ENCODE measurements at regions not wholly inside any gene's neighbourhood (a gene's known extent, or its start where the extent isn't known, plus 50 kb on each side); places are given as distances from the start of the nearest gene placed in this dataset.
"Not testable (repeated sequence)": the region's sequence is repeated elsewhere in the genome, so short reads cannot be mapped to it uniquely, and the experiment has no call there.

GRCh38 chr2:87254562-87254961 is 232.9 kb upstream of the PLGLB1 start:
- not testable (repeated sequence) for H3K36me3 Mint-ChIP-seq (ENCODE audit: low read depth); DNase-seq (ENCODE audit: low read depth, low spot score); H3K4me1 Mint-ChIP-seq; H3K27me3 Mint-ChIP-seq (ENCODE audit: low read depth); H3K27ac Mint-ChIP-seq (ENCODE audit: unreplicated experiment); H3K9me3 Mint-ChIP-seq; H3K4me3 Mint-ChIP-seq

GRCh38 chr2:87255410-87255809 is 233.8 kb upstream of the PLGLB1 start:
- not testable (repeated sequence) for H3K36me3 Mint-ChIP-seq (ENCODE audit: low read depth)

GRCh38 chr2:87258887-87259286 is 237.2 kb upstream of the PLGLB1 start:
- DNase-seq (ENCODE audit: low read depth, low spot score); H3K27me3 Mint-ChIP-seq (ENCODE audit: low read depth); H3K36me3 Mint-ChIP-seq (ENCODE audit: low read depth); H3K9me3 Mint-ChIP-seq; H3K4me1 Mint-ChIP-seq; H3K4me3 Mint-ChIP-seq; H3K27ac Mint-ChIP-seq (ENCODE audit: unreplicated experiment): not testable (repeated sequence)

More at GRCh38 chr2:87255410-87255809, 233.8 kb upstream of the PLGLB1 start:
- not testable (repeated sequence) for H3K4me1 Mint-ChIP-seq; H3K9me3 Mint-ChIP-seq; DNase-seq (ENCODE audit: low read depth, low spot score); H3K27ac Mint-ChIP-seq (ENCODE audit: unreplicated experiment); H3K4me3 Mint-ChIP-seq; H3K27me3 Mint-ChIP-seq (ENCODE audit: low read depth)

- not testable (repeated sequence) for H3K27ac Mint-ChIP-seq (ENCODE audit: unreplicated experiment)
These were observed 240.6 kb upstream of the PLGLB1 start for GRCh38 chr2:87262184-87262702.

GRCh38 chr2:87263868-87264518 is 242.3 kb upstream of the PLGLB1 start:
- not testable (repeated sequence) for H3K4me1 Mint-ChIP-seq; H3K36me3 Mint-ChIP-seq (ENCODE audit: low read depth); H3K27ac Mint-ChIP-seq (ENCODE audit: unreplicated experiment); DNase-seq (ENCODE audit: low read depth, low spot score); H3K4me3 Mint-ChIP-seq; H3K27me3 Mint-ChIP-seq (ENCODE audit: low read depth); H3K9me3 Mint-ChIP-seq
- TF ChIP-seq CTCF (conservative IDR thresholded peaks at IDR 0.05) = peak; percentile 33

More at GRCh38 chr2:87262184-87262702, 240.6 kb upstream of the PLGLB1 start:
- H3K36me3 Mint-ChIP-seq (ENCODE audit: low read depth); H3K27me3 Mint-ChIP-seq (ENCODE audit: low read depth); DNase-seq (ENCODE audit: low read depth, low spot score); H3K4me3 Mint-ChIP-seq; H3K9me3 Mint-ChIP-seq; H3K4me1 Mint-ChIP-seq: not testable (repeated sequence)

GRCh38 chr2:87275192-87275591 is 253.5 kb upstream of the PLGLB1 start:
- H3K36me3 Mint-ChIP-seq (ENCODE audit: low read depth); DNase-seq (ENCODE audit: low read depth, low spot score); H3K9me3 Mint-ChIP-seq; H3K4me3 Mint-ChIP-seq; H3K4me1 Mint-ChIP-seq; H3K27me3 Mint-ChIP-seq (ENCODE audit: low read depth); H3K27ac Mint-ChIP-seq (ENCODE audit: unreplicated experiment): not testable (repeated sequence)

GRCh38 chr2:87275974-87276629 is 254.5 kb upstream of the PLGLB1 start:
- H3K4me3 Mint-ChIP-seq; H3K27ac Mint-ChIP-seq (ENCODE audit: unreplicated experiment); H3K27me3 Mint-ChIP-seq (ENCODE audit: low read depth); H3K4me1 Mint-ChIP-seq; H3K9me3 Mint-ChIP-seq; DNase-seq (ENCODE audit: low read depth, low spot score); H3K36me3 Mint-ChIP-seq (ENCODE audit: low read depth): not testable (repeated sequence)

GRCh38 chr2:87276673-87277072 is 255.0 kb upstream of the PLGLB1 start:
- not testable (repeated sequence) for DNase-seq (ENCODE audit: low read depth, low spot score); H3K4me3 Mint-ChIP-seq; H3K4me1 Mint-ChIP-seq; H3K36me3 Mint-ChIP-seq (ENCODE audit: low read depth); H3K9me3 Mint-ChIP-seq; H3K27ac Mint-ChIP-seq (ENCODE audit: unreplicated experiment); H3K27me3 Mint-ChIP-seq (ENCODE audit: low read depth)

- H3K27ac Mint-ChIP-seq (ENCODE audit: unreplicated experiment); DNase-seq (ENCODE audit: low read depth, low spot score); H3K4me1 Mint-ChIP-seq; H3K4me3 Mint-ChIP-seq; H3K27me3 Mint-ChIP-seq (ENCODE audit: low read depth); H3K36me3 Mint-ChIP-seq (ENCODE audit: low read depth); H3K9me3 Mint-ChIP-seq: not testable (repeated sequence)
These were observed 256.1 kb upstream of the PLGLB1 start for GRCh38 chr2:87277734-87278133.

- H3K4me3 Mint-ChIP-seq; H3K36me3 Mint-ChIP-seq (ENCODE audit: low read depth); H3K27ac Mint-ChIP-seq (ENCODE audit: unreplicated experiment): not testable (repeated sequence)
These were observed 259.1 kb upstream of the PLGLB1 start for GRCh38 chr2:87280596-87281355.

GRCh38 chr2:87283735-87284470 is 262.3 kb upstream of the PLGLB1 start:
- H3K27ac Mint-ChIP-seq (ENCODE audit: unreplicated experiment); H3K4me1 Mint-ChIP-seq; H3K9me3 Mint-ChIP-seq; H3K27me3 Mint-ChIP-seq (ENCODE audit: low read depth); H3K4me3 Mint-ChIP-seq; H3K36me3 Mint-ChIP-seq (ENCODE audit: low read depth); DNase-seq (ENCODE audit: low read depth, low spot score): not testable (repeated sequence)

More at GRCh38 chr2:87280596-87281355, 259.1 kb upstream of the PLGLB1 start:
- H3K9me3 Mint-ChIP-seq; H3K27me3 Mint-ChIP-seq (ENCODE audit: low read depth); H3K4me1 Mint-ChIP-seq; DNase-seq (ENCODE audit: low read depth, low spot score): not testable (repeated sequence)

GRCh38 chr2:87284471-87284772 is 262.8 kb upstream of the PLGLB1 start:
- not testable (repeated sequence) for DNase-seq (ENCODE audit: low read depth, low spot score); H3K9me3 Mint-ChIP-seq; H3K27me3 Mint-ChIP-seq (ENCODE audit: low read depth); H3K36me3 Mint-ChIP-seq (ENCODE audit: low read depth); H3K4me1 Mint-ChIP-seq; H3K27ac Mint-ChIP-seq (ENCODE audit: unreplicated experiment); H3K4me3 Mint-ChIP-seq
